Adrenal gland (tissue), 5 donors: ENCODE measurements at regions not wholly inside any gene's neighbourhood (a gene's known extent, or its start where the extent isn't known, plus 50 kb on each side); places are given as distances from the start of the nearest gene placed in this dataset.

Source experiments
- POLR2A ChIP-seq, 2 donors: fragments of 450-650 bp; IDR thresholded peaks; one replicate each; pipeline ENCODE4 v1.6.1; 2017; ENCODE audit warnings: antibody characterized with exemption in 2 of 2, mild to moderate bottlenecking in 2 of 2, moderate library complexity in 1 of 2
- TF ChIP-seq, protein P1 (sequence below), 6 experiments: fragments of 450-650 bp in 4 of 6; fragments of 200-600 bp in 2 of 6; sonication (generic) in 1 of 6; IDR thresholded peaks; 1 replicate in 5 of 6; 2 replicates in 1 of 6; pipeline versions ENCODE4 v1.5.1 to v1.8.0; 2016 to 2021; ENCODE audit warnings: antibody characterized with exemption in 6 of 6, mild to moderate bottlenecking in 2 of 6, moderate library complexity in 1 of 6
- donor health status: DM: no; HTN: no; CAD: no.

DNA sequence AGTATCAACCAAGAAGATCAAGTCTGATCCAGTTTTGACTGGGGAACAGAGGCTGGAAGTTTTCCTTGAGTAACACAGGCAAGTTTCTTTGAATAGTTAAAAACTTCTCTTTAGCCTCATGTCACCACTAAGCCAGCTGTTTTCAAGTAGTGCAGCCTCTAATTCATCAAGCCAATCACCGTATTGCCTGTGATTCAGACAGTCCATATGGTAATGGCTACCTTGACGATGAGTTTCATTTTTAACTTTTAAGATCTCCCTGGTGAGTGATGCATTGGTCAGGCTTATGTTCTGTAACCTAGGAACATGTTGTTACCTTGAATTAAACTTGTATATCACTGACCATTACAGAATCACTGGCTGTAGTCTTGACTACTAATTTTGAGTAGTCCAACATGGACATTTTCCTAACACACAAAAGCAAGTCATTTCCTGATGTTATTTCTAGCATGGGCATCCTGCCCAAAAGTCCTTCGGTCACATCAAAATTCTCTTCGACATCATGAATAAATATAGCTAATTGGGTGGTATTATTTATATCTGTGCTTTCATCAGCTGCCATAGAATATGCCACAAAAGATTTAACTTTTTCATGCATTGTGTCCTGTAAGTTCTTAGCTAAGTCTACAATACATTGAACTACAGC lies 238.8 kb upstream of the GCFC2 start:
- TF ChIP-seq, protein P1, sequence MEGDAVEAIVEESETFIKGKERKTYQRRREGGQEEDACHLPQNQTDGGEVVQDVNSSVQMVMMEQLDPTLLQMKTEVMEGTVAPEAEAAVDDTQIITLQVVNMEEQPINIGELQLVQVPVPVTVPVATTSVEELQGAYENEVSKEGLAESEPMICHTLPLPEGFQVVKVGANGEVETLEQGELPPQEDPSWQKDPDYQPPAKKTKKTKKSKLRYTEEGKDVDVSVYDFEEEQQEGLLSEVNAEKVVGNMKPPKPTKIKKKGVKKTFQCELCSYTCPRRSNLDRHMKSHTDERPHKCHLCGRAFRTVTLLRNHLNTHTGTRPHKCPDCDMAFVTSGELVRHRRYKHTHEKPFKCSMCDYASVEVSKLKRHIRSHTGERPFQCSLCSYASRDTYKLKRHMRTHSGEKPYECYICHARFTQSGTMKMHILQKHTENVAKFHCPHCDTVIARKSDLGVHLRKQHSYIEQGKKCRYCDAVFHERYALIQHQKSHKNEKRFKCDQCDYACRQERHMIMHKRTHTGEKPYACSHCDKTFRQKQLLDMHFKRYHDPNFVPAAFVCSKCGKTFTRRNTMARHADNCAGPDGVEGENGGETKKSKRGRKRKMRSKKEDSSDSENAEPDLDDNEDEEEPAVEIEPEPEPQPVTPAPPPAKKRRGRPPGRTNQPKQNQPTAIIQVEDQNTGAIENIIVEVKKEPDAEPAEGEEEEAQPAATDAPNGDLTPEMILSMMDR (IDR thresholded peaks at IDR 0.05) = no peak
- TF ChIP-seq POLR2A (IDR thresholded peaks at IDR 0.05) = no peak
